HG02610 (cell line): ENCODE measurements at regions not wholly inside any gene's neighbourhood (a gene's known extent, or its start where the extent isn't known, plus 50 kb on each side); places are given as distances from the start of the nearest gene placed in this dataset.
"Not testable (repeated sequence)": the region's sequence is repeated elsewhere in the genome, so short reads cannot be mapped to it uniquely, and the experiment has no call there.

ENCODE experiments used
- ATAC-seq: cut with Tn5 transposase; IDR thresholded peaks from one replicate; pipeline ENCODE4 v1.9.1; 2021; ENCODE audit warnings: mild to moderate bottlenecking, moderate library complexity; ENCODE audit not compliant: unreplicated experiment

GRCh38 chr3:20307383-20307782, 121.4 kb upstream of the SGO1 start:
- no peak for ATAC-seq

- no peak for ATAC-seq
Measured at GRCh38 chr3:20305647-20306046, 119.6 kb upstream of the SGO1 start.

GRCh38 chr3:20302766-20303165, 116.8 kb upstream of the SGO1 start:
- ATAC-seq: no peak

- ATAC-seq: no peak
Measured at GRCh38 chr3:20288050-20288449, 102.0 kb upstream of the SGO1 start.

- no peak for ATAC-seq
Measured at GRCh38 chr3:20280257-20280656, 94.3 kb upstream of the SGO1 start.

- ATAC-seq: not testable (repeated sequence)
Measured at GRCh38 chr3:20265977-20266376, 80.0 kb upstream of the SGO1 start.

- no peak for ATAC-seq
Measured at GRCh38 chr3:20264900-20265567, 79.0 kb upstream of the SGO1 start.

GRCh38 chr3:20258371-20258770, 72.4 kb upstream of the SGO1 start:
- ATAC-seq: no peak

GRCh38 chr3:20256144-20256543, 70.1 kb upstream of the SGO1 start:
- peak; percentile 93 for ATAC-seq

GRCh38 chr3:20254268-20255117, 68.5 kb upstream of the SGO1 start:
- ATAC-seq: no peak

GRCh38 chr3:20250786-20251185, 64.8 kb upstream of the SGO1 start:
- no peak for ATAC-seq

GRCh38 chr3:20250314-20250713, 64.3 kb upstream of the SGO1 start:
- ATAC-seq: no peak

GRCh38 chr3:20246662-20247061, 60.7 kb upstream of the SGO1 start:
- peak; percentile 92 for ATAC-seq

GRCh38 chr3:20245781-20246180, 59.8 kb upstream of the SGO1 start:
- ATAC-seq: no peak

- ATAC-seq: no peak
Measured at GRCh38 chr3:20240154-20240883, 54.3 kb upstream of the SGO1 start.

- not testable (repeated sequence) for ATAC-seq
Measured at GRCh38 chr3:20238199-20238598, 52.2 kb upstream of the SGO1 start.

- ATAC-seq: no peak
Measured at GRCh38 chr3:20236603-20237002, 50.6 kb upstream of the SGO1 start.
